Tibial artery (tissue), 4 donors: ENCODE measurements at regions not wholly inside any gene's neighbourhood (a gene's known extent, or its start where the extent isn't known, plus 50 kb on each side); places are given as distances from the start of the nearest gene placed in this dataset.

Experiments used
- DNase-seq, 2 donors: peaks; one replicate each; pipeline ENCODE4 v3.0.0-alpha.2; 2019
- H3K27ac ChIP-seq, 2 donors: fragments of 200-600 bp; sonication (generic) in 1 of 2; 1 replicate in 1 of 2; 2 replicates in 1 of 2; pipeline ENCODE4 v1.5.1; 2018 to 2019; ENCODE audit warnings: mild to moderate bottlenecking in 1 of 2
- H3K27me3 ChIP-seq, 2 donors: fragments of 200-600 bp; sonication (generic) in 1 of 2; one replicate each; pipeline versions ENCODE4 v1.5.1 to v1.6.0; 2016 to 2019
- H3K36me3 ChIP-seq, 3 donors: fragments of 200-600 bp; sonication (generic) in 2 of 3; one replicate each; pipeline ENCODE4 v1.5.1; 2016 to 2019; ENCODE audit warnings: mild to moderate bottlenecking in 2 of 3
- H3K4me1 ChIP-seq, 4 donors: fragments of 200-600 bp; sonication (generic) in 2 of 4; 1 replicate in 3 of 4; 2 replicates in 1 of 4; pipeline ENCODE4 v1.5.1; 2016 to 2019
- H3K4me3 ChIP-seq, 2 donors: fragments of 200-600 bp; sonication (generic) in 1 of 2; 1 replicate in 1 of 2; 2 replicates in 1 of 2; pipeline ENCODE4 v1.5.1; 2018 to 2019; ENCODE audit warnings: mild to moderate bottlenecking in 2 of 2
- H3K9me3 ChIP-seq, 3 donors: fragments of 200-600 bp; sonication (generic) in 1 of 3; one replicate each; pipeline ENCODE4 v1.5.1; 2016 to 2019
- intact Hi-C: fragments of 100-400 bp; cut with DNase I; formaldehyde crosslinking; loops from one replicate; pipeline ENCODE4 v1.15.0; 2023; ENCODE audit warnings: low total_unique reads
- TF ChIP-seq, protein P1 (sequence below), 2 experiments: fragments of 200-600 bp in 1 of 2; fragments of 450-650 bp in 1 of 2; IDR thresholded peaks; one replicate each; pipeline ENCODE4 v1.5.1; 2017 to 2019; ENCODE audit warnings: antibody characterized with exemption in 2 of 2, mild to moderate bottlenecking in 1 of 2, moderate library complexity in 1 of 2

GRCh38 chr22:48637231-48637630 is 1190.4 kb downstream of the BRD1 start:
- no peaks in the 10 kb centered on the region for H3K9me3 ChIP-seq
- TF ChIP-seq, protein P1, sequence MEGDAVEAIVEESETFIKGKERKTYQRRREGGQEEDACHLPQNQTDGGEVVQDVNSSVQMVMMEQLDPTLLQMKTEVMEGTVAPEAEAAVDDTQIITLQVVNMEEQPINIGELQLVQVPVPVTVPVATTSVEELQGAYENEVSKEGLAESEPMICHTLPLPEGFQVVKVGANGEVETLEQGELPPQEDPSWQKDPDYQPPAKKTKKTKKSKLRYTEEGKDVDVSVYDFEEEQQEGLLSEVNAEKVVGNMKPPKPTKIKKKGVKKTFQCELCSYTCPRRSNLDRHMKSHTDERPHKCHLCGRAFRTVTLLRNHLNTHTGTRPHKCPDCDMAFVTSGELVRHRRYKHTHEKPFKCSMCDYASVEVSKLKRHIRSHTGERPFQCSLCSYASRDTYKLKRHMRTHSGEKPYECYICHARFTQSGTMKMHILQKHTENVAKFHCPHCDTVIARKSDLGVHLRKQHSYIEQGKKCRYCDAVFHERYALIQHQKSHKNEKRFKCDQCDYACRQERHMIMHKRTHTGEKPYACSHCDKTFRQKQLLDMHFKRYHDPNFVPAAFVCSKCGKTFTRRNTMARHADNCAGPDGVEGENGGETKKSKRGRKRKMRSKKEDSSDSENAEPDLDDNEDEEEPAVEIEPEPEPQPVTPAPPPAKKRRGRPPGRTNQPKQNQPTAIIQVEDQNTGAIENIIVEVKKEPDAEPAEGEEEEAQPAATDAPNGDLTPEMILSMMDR (IDR thresholded peaks at IDR 0.05) = no peak
- intact Hi-C loops = no loop called here
- no peaks in the 10 kb centered on the region for H3K36me3 ChIP-seq
- H3K27ac ChIP-seq = no peak overlapping the region
- DNase-seq = no peak
- no peaks in the 10 kb centered on the region for H3K4me1 ChIP-seq
- peaks cover 0 to 11% of the 10 kb centered on the region in 2 donors for H3K27me3 ChIP-seq
- no peak overlapping the region for H3K4me3 ChIP-seq

DNA sequence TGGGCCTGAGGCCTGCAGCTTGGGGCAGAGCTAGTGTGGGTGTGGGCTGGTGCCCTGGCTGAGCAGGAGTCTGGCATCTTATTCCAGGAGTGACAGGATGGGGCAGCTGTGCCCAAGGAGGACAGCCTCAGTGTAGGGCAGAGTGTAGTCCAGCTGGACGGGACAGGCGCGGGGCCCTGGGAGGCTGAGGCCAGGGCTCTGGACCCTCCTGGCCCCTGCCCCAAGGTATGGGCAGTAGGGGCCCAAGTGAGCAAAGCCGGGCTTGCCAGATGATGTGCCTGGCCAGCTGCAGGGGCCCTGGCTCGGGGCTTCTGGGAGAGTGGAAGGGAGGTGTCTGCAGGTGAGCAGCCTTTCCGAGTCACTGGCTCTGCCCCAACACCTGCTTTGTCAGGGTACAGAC is 1190.9 kb downstream of the BRD1 start:
- no peak overlapping the region for H3K4me3 ChIP-seq
- no peak overlapping the region for H3K27ac ChIP-seq
- intact Hi-C loops = no loop called here

DNA sequence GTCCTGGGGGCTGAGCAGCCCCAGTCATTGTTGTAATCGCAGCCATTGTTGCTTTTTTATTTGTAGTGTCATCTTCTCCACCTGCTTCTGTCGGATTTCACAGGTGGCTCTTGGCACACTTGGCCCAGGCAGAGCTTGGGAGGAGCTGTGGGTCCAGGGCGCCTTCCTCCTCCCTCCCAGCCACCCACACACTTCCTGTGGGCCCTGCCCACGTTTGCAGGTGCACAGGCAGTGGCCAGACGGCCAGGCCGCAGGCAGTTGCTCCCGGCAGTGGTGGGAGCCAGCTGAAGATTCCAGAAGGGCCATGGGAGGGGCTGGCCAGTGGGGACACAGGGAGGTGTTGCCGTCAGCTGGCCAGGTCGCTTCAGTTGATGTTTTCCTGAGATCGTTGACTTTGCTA is 1191.9 kb downstream of the BRD1 start:
- no peak overlapping the region for H3K27ac ChIP-seq

More for the DNA sequence above, 1190.9 kb downstream of the BRD1 start:
- DNase-seq = no peak
- Histone ChIP-seq H3K4me1 (no peaks in the 10 kb centered on the region), H3K9me3 (no peaks in the 10 kb centered on the region), H3K36me3 (no peaks in the 10 kb centered on the region), H3K27me3 (peaks cover 0 to 11% of the 10 kb centered on the region in 2 donors)
- TF ChIP-seq, protein P1 (IDR thresholded peaks at IDR 0.05) = no peak

GRCh38 chr22:48635031-48635430 is 1192.6 kb downstream of the BRD1 start:
- H3K27ac ChIP-seq = no peak overlapping the region
- H3K27me3 ChIP-seq = peaks cover 0 to 10% of the 10 kb centered on the region in 2 donors
- H3K4me1 ChIP-seq = no peaks in the 10 kb centered on the region
- DNase-seq = no peak
- H3K36me3 ChIP-seq = no peaks in the 10 kb centered on the region
- H3K9me3 ChIP-seq = no peaks in the 10 kb centered on the region
- TF ChIP-seq, protein P1 (IDR thresholded peaks at IDR 0.05) = no peak
- intact Hi-C loops = loop anchor here (2.0 kb wide), 1 partner anchor 24 kb away; no protein-coding TSS in a partner anchor
- no peak overlapping the region for H3K4me3 ChIP-seq

More for the DNA sequence above, 1191.9 kb downstream of the BRD1 start:
- DNase-seq = no peak
- H3K36me3 ChIP-seq = no peaks in the 10 kb centered on the region
- no peaks in the 10 kb centered on the region for H3K9me3 ChIP-seq
- TF ChIP-seq, protein P1 (IDR thresholded peaks at IDR 0.05) = no peak
- H3K27me3 ChIP-seq = peaks cover 0 to 12% of the 10 kb centered on the region in 2 donors
- H3K4me1 ChIP-seq = no peaks in the 10 kb centered on the region
- intact Hi-C loops = loop anchor here (2.0 kb wide), 1 partner anchor 23 kb away; no protein-coding TSS in a partner anchor
- no peak overlapping the region for H3K4me3 ChIP-seq

DNA sequence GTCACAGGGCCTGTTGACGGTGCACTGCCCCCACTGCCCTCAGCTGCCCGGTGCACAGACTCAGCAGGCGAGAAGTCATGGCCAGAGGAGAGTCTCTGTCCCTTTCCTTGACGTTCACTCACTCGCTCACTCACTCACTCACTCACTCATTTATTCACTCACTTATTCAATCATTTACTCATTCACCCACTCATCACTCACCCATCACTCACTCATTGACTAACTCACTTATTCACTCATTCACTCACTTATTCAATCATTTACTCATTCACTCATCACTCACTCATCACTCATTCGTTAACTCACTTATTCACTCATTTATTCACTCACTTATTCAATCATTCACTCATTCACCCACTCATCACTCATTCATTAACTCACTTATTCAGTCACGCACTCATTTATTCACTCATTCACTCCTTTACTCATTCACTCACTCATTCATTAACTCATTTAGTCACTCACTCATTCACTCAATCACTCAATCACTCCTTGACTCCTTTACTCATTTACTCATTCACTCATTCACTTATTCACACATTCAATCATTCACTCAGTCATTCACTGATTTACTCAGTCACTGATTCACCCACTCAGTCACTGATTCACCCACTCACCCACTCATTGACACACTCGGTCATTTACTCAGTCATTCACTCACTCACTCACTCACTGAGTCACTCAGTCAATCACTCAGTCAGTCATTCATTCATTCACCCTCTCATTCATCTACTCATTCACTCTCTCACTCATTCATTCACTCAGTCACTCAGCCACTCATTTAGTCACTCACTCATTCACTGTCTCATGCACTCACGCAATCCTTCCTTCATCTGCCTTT is 1193.5 kb downstream of the BRD1 start:
- Histone ChIP-seq H3K4me3 (no peak overlapping the region), H3K36me3 (no peaks in the 10 kb centered on the region), H3K4me1 (no peaks in the 10 kb centered on the region), H3K27ac (no peak overlapping the region), H3K27me3 (peaks cover 0 to 7% of the 10 kb centered on the region in 2 donors), H3K9me3 (no peaks in the 10 kb centered on the region)
- TF ChIP-seq, protein P1 (IDR thresholded peaks at IDR 0.05) = no peak
- DNase-seq = no peak
- intact Hi-C loops = loop anchor here (2.0 kb wide), 1 partner anchor 25 kb away; no protein-coding TSS in a partner anchor
